ENCODE measurements at regions not wholly inside any gene's neighbourhood (a gene's known extent, or its start where the extent isn't known, plus 50 kb on each side); places are given as distances from the start of the nearest gene placed in this dataset.
A peak's percentile ranks its signal among the peaks of the same experiment; 100 is the strongest.

GRCh38 chr22:19644314-19645223 is 69.7 kb upstream of the SEPTIN5 start:
- H2BK15ac ChIP-seq (ENCODE audit: low read length), result peak overlapping the region; percentile 88
- POLR2A ChIA-PET (ENCODE audit: partially characterized antibody), result interaction anchor here (1.3 to 1.7 kb wide), 2 partner anchors 9 to 17 kb away, joined by 4 read pairs; no protein-coding TSS in a partner anchor

More at GRCh38 chr22:19644314-19645223, 69.7 kb upstream of the SEPTIN5 start:
- CTCF ChIA-PET (ENCODE audit: partially characterized antibody), result interaction anchor here (0.7 to 4.2 kb wide), 18 partner anchors 10 to 151 kb away, joined by 3 to 56 read pairs (median 6); no protein-coding TSS in a partner anchor
- peak overlapping the region; percentile 48 for H3K4ac ChIP-seq (replicated peaks; ENCODE audit: insufficient read length, low read depth, low read length)
- H3K9me3 ChIP-seq (ENCODE audit: insufficient read depth in 2 of 2, low read depth in 1 of 2, low read length in 1 of 2), result peaks cover 0 to 10% of the 10 kb centered on the region in 2 experiments
- H3K14ac ChIP-seq (ENCODE audit: insufficient read length), result no peak overlapping the region
- peaks cover 0 to 1% of the 10 kb centered on the region in 2 experiments for H4K20me1 ChIP-seq (replicated peaks in 1 of 2; ENCODE audit: control insufficient read depth in 1 of 2, insufficient read depth in 2 of 2, low read length in 2 of 2)
- TF ChIP-seq MAX (IDR thresholded peaks at IDR 0.05) (no peak), ASH2L (IDR thresholded peaks at IDR 0.05; ENCODE audit: low read length) (no peak), TBP (IDR thresholded peaks at IDR 0.05; ENCODE audit: low read depth, low read length) (no peak), POLR2AphosphoS5 (IDR thresholded peaks at IDR 0.05; ENCODE audit: low read depth, low read length) (no peak), GABPA (IDR thresholded peaks at IDR 0.05; ENCODE audit: borderline replicate concordance, insufficient read depth, low read length) (no peak), RBBP5 (IDR thresholded peaks at IDR 0.05; ENCODE audit: borderline replicate concordance, low read depth, low read length) (no peak)
- H4K5ac ChIP-seq (ENCODE audit: insufficient read length, low read depth, low read length), result no peak overlapping the region
- H2BK20ac ChIP-seq (ENCODE audit: low read length), result no peak overlapping the region
- H4K91ac ChIP-seq (replicated peaks; ENCODE audit: insufficient read length, low read length), result peak overlapping the region; percentile 60
- no peak overlapping the region for H3K4me2 ChIP-seq (ENCODE audit: insufficient read depth in 1 of 2, low read depth in 2 of 2, low read length in 2 of 2)
- WGBS, 2 experiments (ENCODE audit: extremely low coverage in 1 of 2, insufficient coverage in 1 of 2, insufficient read length in 1 of 2, insufficient replicate concordance in 2 of 2, low coverage in 1 of 2, low lambda C conversion rate in 2 of 2, missing lambda C conversion rate in 1 of 2), result 85% methylated on average over 12 of the region's 12 CpGs; no CpG with 5 or more reads in 1 of the 2 experiments
- no peaks in the 10 kb centered on the region for H3K79me2 ChIP-seq (ENCODE audit: control insufficient read depth in 1 of 2, insufficient read depth in 2 of 2, low read length in 2 of 2)
- H3K36me3 ChIP-seq (ENCODE audit: control insufficient read depth in 2 of 4, insufficient read depth in 4 of 4, low read length in 3 of 4), result no peaks in the 10 kb centered on the region
- no peak overlapping the region for H2AK5ac ChIP-seq (ENCODE audit: low read depth, low read length)
- H3K4me3 ChIP-seq (ENCODE audit: extremely low read depth in 1 of 4, insufficient read depth in 2 of 4, low read depth in 3 of 4, low read length in 4 of 4), result no peak overlapping the region
- 0 out of 2 replicates have a peak overlapping the region, but pooled peaks have one; percentile 24 for H2BK5ac ChIP-seq (ENCODE audit: low read depth, low read length)
- H3K27me3 ChIP-seq (replicated peaks in 1 of 4; ENCODE audit: control insufficient read depth in 3 of 4, extremely low read depth in 1 of 4, insufficient read depth in 3 of 4, low read length in 3 of 4), result peaks cover 0 to 2% (median under 1%) of the 10 kb centered on the region in 4 experiments; a peak in 2 of 7 replicates
- FAIRE-seq, result no peak
- H3K56ac ChIP-seq (replicated peaks; ENCODE audit: insufficient read length, low read depth, low read length), result no peak overlapping the region
- DNase-seq (ENCODE audit: low read depth in 1 of 2, low spot score in 2 of 2), result no peak
- H3K27ac ChIP-seq (ENCODE audit: low read depth, low read length), result no peak overlapping the region
- no peak overlapping the region for H4K8ac ChIP-seq (ENCODE audit: extremely low read depth, insufficient read depth, low read length)
- H3K79me1 ChIP-seq (ENCODE audit: low read depth, low read length), result no peaks in the 10 kb centered on the region
- peaks cover 2% of the 10 kb centered on the region; the same call in 1 of the 2 replicates for H3K23me2 ChIP-seq (ENCODE audit: low read depth, low read length)
- peak overlapping the region; percentile 71; the same call in 1 of the 2 replicates for H2BK12ac ChIP-seq (ENCODE audit: low read depth, low read length)
- no peak overlapping the region for H3K18ac ChIP-seq (ENCODE audit: extremely low read depth, low read length)
- peaks cover 0 to 2% (median 0%) of the 10 kb centered on the region in 4 experiments; a peak in 4 of 7 replicates for H3K4me1 ChIP-seq (replicated peaks in 1 of 4; ENCODE audit: control insufficient read depth in 3 of 4, insufficient read depth in 4 of 4, low read length in 3 of 4)
- H3K23ac ChIP-seq (ENCODE audit: insufficient read length), result no peak overlapping the region
- H3K9ac ChIP-seq (replicated peaks in 1 of 4; ENCODE audit: extremely low read depth in 1 of 4, low read depth in 3 of 4, low read length in 3 of 4), result no peak overlapping the region
- H2AFZ ChIP-seq (ENCODE audit: low read length), result no peak overlapping the region
- no peak overlapping the region for H2BK120ac ChIP-seq (replicated peaks; ENCODE audit: low read depth, low read length)

Measured in H1 (cell line).